Vagina (tissue), 2 donors: ENCODE measurements at regions not wholly inside any gene's neighbourhood (a gene's known extent, or its start where the extent isn't known, plus 50 kb on each side); places are given as distances from the start of the nearest gene placed in this dataset.
A peak's percentile ranks its signal among the peaks of the same experiment; 100 is the strongest.

Source experiments
- DNase-seq, 2 donors: peaks; one replicate each; pipeline ENCODE4 v3.0.0-alpha.2; 2017; ENCODE audit errors: extremely low spot score in 2 of 2
- H3K27ac ChIP-seq: fragments of 200-600 bp; sonication (generic); one replicate; pipeline ENCODE4 v1.5.1; 2019
- H3K27me3 ChIP-seq: fragments of 200-600 bp; sonication (generic); one replicate; pipeline ENCODE4 v1.5.1; 2019
- H3K36me3 ChIP-seq, 2 donors: fragments of 200-600 bp; sonication (generic); one replicate each; pipeline ENCODE4 v1.5.1; 2017 to 2019
- H3K4me1 ChIP-seq: fragments of 200-600 bp; sonication (generic); one replicate; pipeline ENCODE4 v1.5.1; 2019
- H3K4me3 ChIP-seq, 2 donors: fragments of 200-600 bp; sonication (generic); 1 replicate in 1 of 2; 2 replicates in 1 of 2; pipeline ENCODE4 v1.5.1; 2016 to 2019
- H3K9me3 ChIP-seq: fragments of 200-600 bp; sonication (generic); one replicate; pipeline ENCODE4 v1.5.1; 2019
- CTCF ChIP-seq, 3 experiments: fragments of 450-650 bp in 2 of 3; fragments of 200-600 bp in 1 of 3; sonication (generic) in 1 of 3; IDR thresholded peaks; one replicate each; pipeline ENCODE4 v1.5.1; 2017 to 2019; ENCODE audit warnings: antibody characterized with exemption in 3 of 3, mild to moderate bottlenecking in 2 of 3, moderate library complexity in 2 of 3
- POLR2A ChIP-seq, 2 donors: fragments of 450-650 bp; IDR thresholded peaks; one replicate each; pipeline ENCODE4 v1.6.1; 2017; ENCODE audit warnings: antibody characterized with exemption in 2 of 2, mild to moderate bottlenecking in 2 of 2, moderate library complexity in 2 of 2
- POLR2AphosphoS5 ChIP-seq, 2 donors: sonication (generic); formaldehyde crosslinking; IDR thresholded peaks; one replicate each; pipeline ENCODE4 v1.9.0; 2017; ENCODE audit warnings: antibody characterized with exemption in 2 of 2, mild to moderate bottlenecking in 2 of 2, low read depth in 1 of 2; ENCODE audit not compliant: insufficient read depth in 1 of 2
- intact Hi-C: fragments of 100-400 bp; cut with DNase I; formaldehyde crosslinking; loops from one replicate; pipeline ENCODE4 v1.15.1; 2023

- TF ChIP-seq CTCF (IDR thresholded peaks at IDR 0.05): no peak
- TF ChIP-seq POLR2AphosphoS5 (IDR thresholded peaks at IDR 0.05; ENCODE audit: insufficient read depth in 1 of 2, low read depth in 1 of 2): no peak
- TF ChIP-seq POLR2A (IDR thresholded peaks at IDR 0.05): no peak
Measured at GRCh38 chr6:40915165-40915564, 123.9 kb downstream of the UNC5CL start.

GRCh38 chr6:40914005-40914404, 125.0 kb downstream of the UNC5CL start:
- H3K4me1 ChIP-seq: peaks cover 7% of the 10 kb centered on the region
- no peaks in the 10 kb centered on the region for H3K36me3 ChIP-seq
- intact Hi-C loops: no loop called here
- no peaks in the 10 kb centered on the region for H3K9me3 ChIP-seq
- DNase-seq: no peak
- H3K27me3 ChIP-seq: no peaks in the 10 kb centered on the region
- TF ChIP-seq CTCF (IDR thresholded peaks at IDR 0.05) (no peak), POLR2AphosphoS5 (IDR thresholded peaks at IDR 0.05; ENCODE audit: insufficient read depth in 1 of 2, low read depth in 1 of 2) (no peak), POLR2A (IDR thresholded peaks at IDR 0.05) (no peak)
- H3K27ac ChIP-seq: no peak overlapping the region
- no peak overlapping the region for H3K4me3 ChIP-seq

More at GRCh38 chr6:40915165-40915564, 123.9 kb downstream of the UNC5CL start:
- no peaks in the 10 kb centered on the region for H3K27me3 ChIP-seq
- intact Hi-C loops: no loop called here
- H3K9me3 ChIP-seq: no peaks in the 10 kb centered on the region
- no peaks in the 10 kb centered on the region for H3K36me3 ChIP-seq
- H3K27ac ChIP-seq: no peak overlapping the region
- H3K4me1 ChIP-seq: peaks cover 7% of the 10 kb centered on the region
- no peak overlapping the region for H3K4me3 ChIP-seq
- DNase-seq: no peak

- Histone ChIP-seq H3K36me3 (no peaks in the 10 kb centered on the region), H3K27ac (no peak overlapping the region), H3K9me3 (no peaks in the 10 kb centered on the region), H3K4me3 (no peak overlapping the region), H3K4me1 (peaks cover 11% of the 10 kb centered on the region), H3K27me3 (no peaks in the 10 kb centered on the region)
- intact Hi-C loops: no loop called here
- DNase-seq: no peak
- TF ChIP-seq POLR2A (IDR thresholded peaks at IDR 0.05) (no peak), CTCF (IDR thresholded peaks at IDR 0.05) (peak in 1 of 3 experiments; percentile 23), POLR2AphosphoS5 (IDR thresholded peaks at IDR 0.05; ENCODE audit: insufficient read depth in 1 of 2, low read depth in 1 of 2) (no peak)
Measured at GRCh38 chr6:40912158-40912946, 126.7 kb downstream of the UNC5CL start.

GRCh38 chr6:40910260-40910893, 128.6 kb downstream of the UNC5CL start:
- no peak for DNase-seq
- peaks cover 15% of the 10 kb centered on the region for H3K4me1 ChIP-seq
- no peak overlapping the region for H3K27ac ChIP-seq
- TF ChIP-seq POLR2AphosphoS5 (IDR thresholded peaks at IDR 0.05; ENCODE audit: insufficient read depth in 1 of 2, low read depth in 1 of 2): no peak
- TF ChIP-seq POLR2A (IDR thresholded peaks at IDR 0.05): no peak
- no peak for TF ChIP-seq CTCF (IDR thresholded peaks at IDR 0.05)
- no peaks in the 10 kb centered on the region for H3K27me3 ChIP-seq
- H3K4me3 ChIP-seq: no peak overlapping the region
- no peaks in the 10 kb centered on the region for H3K9me3 ChIP-seq
- H3K36me3 ChIP-seq: no peaks in the 10 kb centered on the region
- intact Hi-C loops: no loop called here

GRCh38 chr6:40909811-40910210, 129.2 kb downstream of the UNC5CL start:
- no peak for DNase-seq
- Histone ChIP-seq H3K27ac (no peak overlapping the region), H3K4me3 (no peak overlapping the region), H3K9me3 (no peaks in the 10 kb centered on the region), H3K36me3 (no peaks in the 10 kb centered on the region), H3K27me3 (no peaks in the 10 kb centered on the region), H3K4me1 (peaks cover 15% of the 10 kb centered on the region)
- no peak for TF ChIP-seq POLR2AphosphoS5 (IDR thresholded peaks at IDR 0.05; ENCODE audit: insufficient read depth in 1 of 2, low read depth in 1 of 2)
- no peak for TF ChIP-seq CTCF (IDR thresholded peaks at IDR 0.05)
- TF ChIP-seq POLR2A (IDR thresholded peaks at IDR 0.05): no peak
- intact Hi-C loops: no loop called here
